ENCODE measurements at regions not wholly inside any gene's neighbourhood (a gene's known extent, or its start where the extent isn't known, plus 50 kb on each side); places are given as distances from the start of the nearest gene placed in this dataset.

DNA sequence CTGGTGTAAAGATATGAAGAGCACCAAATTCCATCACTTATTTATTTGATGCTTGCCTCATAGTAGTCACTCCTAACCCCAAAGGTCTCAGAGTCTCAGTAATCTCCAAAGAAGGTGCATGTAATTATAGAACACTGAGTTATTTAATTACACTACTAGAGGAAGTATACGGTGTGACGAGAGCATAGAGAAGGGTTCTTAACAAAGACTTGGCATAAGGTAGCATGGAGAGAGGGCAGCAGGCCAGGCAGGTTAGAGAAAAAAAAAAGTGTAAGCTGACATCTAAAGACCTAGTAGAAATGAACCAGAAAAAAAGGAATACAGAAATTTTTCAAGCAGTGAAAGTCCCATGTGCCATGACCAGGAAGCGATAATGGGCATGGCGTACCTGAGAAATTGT lies 213.3 kb upstream of the TGFBR2 start:
- TF ChIP-seq, protein P1, sequence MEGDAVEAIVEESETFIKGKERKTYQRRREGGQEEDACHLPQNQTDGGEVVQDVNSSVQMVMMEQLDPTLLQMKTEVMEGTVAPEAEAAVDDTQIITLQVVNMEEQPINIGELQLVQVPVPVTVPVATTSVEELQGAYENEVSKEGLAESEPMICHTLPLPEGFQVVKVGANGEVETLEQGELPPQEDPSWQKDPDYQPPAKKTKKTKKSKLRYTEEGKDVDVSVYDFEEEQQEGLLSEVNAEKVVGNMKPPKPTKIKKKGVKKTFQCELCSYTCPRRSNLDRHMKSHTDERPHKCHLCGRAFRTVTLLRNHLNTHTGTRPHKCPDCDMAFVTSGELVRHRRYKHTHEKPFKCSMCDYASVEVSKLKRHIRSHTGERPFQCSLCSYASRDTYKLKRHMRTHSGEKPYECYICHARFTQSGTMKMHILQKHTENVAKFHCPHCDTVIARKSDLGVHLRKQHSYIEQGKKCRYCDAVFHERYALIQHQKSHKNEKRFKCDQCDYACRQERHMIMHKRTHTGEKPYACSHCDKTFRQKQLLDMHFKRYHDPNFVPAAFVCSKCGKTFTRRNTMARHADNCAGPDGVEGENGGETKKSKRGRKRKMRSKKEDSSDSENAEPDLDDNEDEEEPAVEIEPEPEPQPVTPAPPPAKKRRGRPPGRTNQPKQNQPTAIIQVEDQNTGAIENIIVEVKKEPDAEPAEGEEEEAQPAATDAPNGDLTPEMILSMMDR (conservative IDR thresholded peaks at IDR 0.05 in 1 of 2, IDR thresholded peaks at IDR 0.05 in 1 of 2; ENCODE audit: low read depth in 1 of 2, low read length in 2 of 2) = no peak
- TF ChIP-seq EZH2 (IDR thresholded peaks at IDR 0.05; ENCODE audit: low read length, missing control alignments) = no peak

Data from fibroblast of lung (primary cell).